Activated naive CD4-positive, alpha-beta T cell treated with anti-CD3 and anti-CD28 coated beads, Interleukin-2, amount 50 U/mL, for 72 hours (primary cell): ENCODE measurements at regions not wholly inside any gene's neighbourhood (a gene's known extent, or its start where the extent isn't known, plus 50 kb on each side); places are given as distances from the start of the nearest gene placed in this dataset.

ENCODE experiments used
- ATAC-seq, 2 donors: fragments of 150-1000 bp; cut with Tn5 transposase; 2 replicates each; pipeline ENCODE4 v1.10.0; 2021; ENCODE audit warnings: mild to moderate bottlenecking in 2 of 2, moderate library complexity in 2 of 2
- DNase-seq, 2 donors: peaks; one replicate each; pipeline ENCODE4 v3.0.0; 2021 to 2022; ENCODE audit warnings: low spot score in 2 of 2
- H3K27ac Mint-ChIP-seq, 2 donors: one replicate each; pipeline ENCODE4 v1.8.0; 2022; ENCODE audit warnings: mild to moderate bottlenecking in 2 of 2, mixed read lengths in 2 of 2
- H3K36me3 Mint-ChIP-seq, 2 donors: one replicate each; pipeline ENCODE4 v1.8.0; 2022; ENCODE audit warnings: mixed read lengths in 2 of 2
- H3K9me3 Mint-ChIP-seq, 2 donors: one replicate each; pipeline ENCODE4 v1.8.0; 2022; ENCODE audit warnings: mixed read lengths in 2 of 2

DNA sequence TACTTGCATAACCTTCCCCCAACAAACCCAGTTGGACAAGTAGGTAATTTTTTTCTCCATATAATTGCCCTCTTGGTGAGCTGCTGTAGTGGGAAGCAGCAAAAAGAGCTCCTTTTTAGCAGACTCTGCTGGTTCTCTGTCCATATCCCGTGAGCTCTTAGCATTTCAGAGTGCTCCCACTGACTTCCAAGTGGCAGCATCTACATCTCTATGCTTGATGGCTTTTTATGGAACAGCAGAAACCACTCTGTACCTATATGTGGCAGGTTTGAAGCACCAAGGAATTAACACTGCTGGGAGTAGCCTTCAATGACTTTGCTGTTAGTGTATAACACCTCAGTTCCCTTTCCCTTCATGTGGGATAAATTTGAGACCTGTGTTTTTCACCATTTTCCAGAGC, 168.4 kb upstream of the NHS start:
- DNase-seq: no peak
- no peaks in the 10 kb centered on the region for H3K36me3 Mint-ChIP-seq
- ATAC-seq: no peak
- no peaks in the 10 kb centered on the region for H3K9me3 Mint-ChIP-seq
- H3K27ac Mint-ChIP-seq: no peak overlapping the region

DNA sequence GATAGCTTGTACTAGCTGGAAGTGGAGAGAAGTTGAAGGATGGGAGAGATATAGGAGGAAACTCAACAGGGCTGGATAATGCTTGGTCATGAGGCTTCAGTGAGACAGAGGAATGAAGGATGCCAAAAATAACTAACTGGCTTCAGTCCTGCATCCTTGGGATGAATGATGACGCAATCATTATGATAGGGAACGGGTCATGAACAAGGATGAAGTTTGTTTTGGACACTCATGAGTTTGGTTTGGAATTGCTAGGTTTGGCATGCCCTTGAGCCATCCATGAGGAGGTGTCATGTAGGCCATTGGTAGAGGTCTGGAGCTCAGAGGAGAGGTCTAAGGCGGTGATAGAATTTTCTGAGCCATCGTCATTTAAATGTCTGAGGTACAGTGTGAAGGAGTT, 160.0 kb upstream of the NHS start:
- ATAC-seq (no peak), DNase-seq (no peak)
- H3K9me3 Mint-ChIP-seq: peaks cover 0 to 16% of the 10 kb centered on the region in 2 donors
- H3K27ac Mint-ChIP-seq: no peak overlapping the region
- H3K36me3 Mint-ChIP-seq: no peaks in the 10 kb centered on the region

GRCh38 chrX:17226736-17227135, 148.3 kb upstream of the NHS start:
- DNase-seq (no peak), ATAC-seq (no peak)
- H3K27ac Mint-ChIP-seq: no peak overlapping the region
- no peaks in the 10 kb centered on the region for H3K36me3 Mint-ChIP-seq
- H3K9me3 Mint-ChIP-seq: peaks cover 0 to 2% of the 10 kb centered on the region in 2 donors

DNA sequence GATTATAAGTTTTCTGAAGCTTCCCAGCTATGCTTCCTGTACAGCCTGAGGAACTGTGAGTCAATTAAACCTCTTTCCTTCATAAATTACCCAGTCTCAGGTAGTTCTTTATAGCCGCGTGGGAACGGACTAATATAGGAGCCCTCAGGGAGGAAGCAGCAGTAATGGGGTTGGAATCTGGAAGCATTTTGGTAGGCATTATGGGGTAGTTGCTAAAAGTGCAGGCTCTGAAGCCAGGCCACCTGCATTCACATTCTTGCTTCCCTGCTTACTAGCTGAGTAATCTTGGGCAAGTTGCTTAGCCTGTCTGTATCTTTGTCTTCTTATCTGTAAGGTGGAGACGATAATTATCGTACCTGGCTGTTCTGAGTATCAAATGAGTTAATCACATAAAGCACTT, 137.9 kb upstream of the NHS start:
- no peak for DNase-seq
- H3K27ac Mint-ChIP-seq: no peak overlapping the region
- H3K9me3 Mint-ChIP-seq: no peaks in the 10 kb centered on the region
- ATAC-seq: no peak
- H3K36me3 Mint-ChIP-seq: no peaks in the 10 kb centered on the region

DNA sequence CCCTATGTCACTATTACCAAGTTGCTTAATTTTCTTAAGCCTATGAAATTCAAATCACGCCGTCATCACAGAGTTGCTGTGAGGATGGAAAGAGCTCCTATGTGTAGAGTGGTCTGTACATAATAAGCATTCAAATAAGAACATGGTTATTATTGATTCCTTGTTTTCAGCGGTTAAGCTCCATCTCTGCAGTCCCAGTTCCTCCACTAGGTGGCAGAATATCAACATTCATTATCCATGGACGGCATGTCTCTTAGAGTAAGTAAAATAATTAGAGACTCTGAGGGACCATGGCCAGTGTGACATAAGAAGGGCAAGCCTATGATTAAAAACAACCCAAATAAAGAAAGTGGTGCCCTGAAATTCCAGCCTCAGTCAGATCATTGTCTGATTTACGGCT, 132.5 kb upstream of the NHS start:
- DNase-seq (peak in 1 of 2 donors; percentile 23), ATAC-seq (no peak)
- Mint-ChIP-seq H3K36me3 (no peaks in the 10 kb centered on the region), H3K27ac (no peak overlapping the region), H3K9me3 (no peaks in the 10 kb centered on the region)

DNA sequence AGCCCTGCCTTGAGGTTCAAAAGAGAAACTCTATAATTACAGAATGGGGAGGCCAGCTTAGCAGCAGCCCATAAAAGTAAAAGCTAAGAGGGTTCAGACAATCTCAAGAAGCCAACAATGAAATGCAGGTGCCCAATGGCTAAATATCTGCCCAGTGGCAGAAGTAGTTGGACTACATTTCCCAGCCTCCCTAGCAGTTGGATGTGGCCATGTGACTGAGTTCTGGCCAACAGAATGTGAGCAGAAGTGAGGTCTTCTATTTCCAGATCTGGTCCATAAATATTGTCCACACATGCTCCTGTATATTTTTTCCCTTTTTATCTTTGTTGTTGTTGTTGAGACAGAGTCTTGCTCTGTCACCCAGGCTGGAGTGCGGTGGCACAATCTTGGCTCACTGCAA, 127.9 kb upstream of the NHS start:
- Mint-ChIP-seq H3K36me3 (no peaks in the 10 kb centered on the region), H3K27ac (no peak overlapping the region), H3K9me3 (no peaks in the 10 kb centered on the region)
- no peak for DNase-seq
- ATAC-seq: no peak

DNA sequence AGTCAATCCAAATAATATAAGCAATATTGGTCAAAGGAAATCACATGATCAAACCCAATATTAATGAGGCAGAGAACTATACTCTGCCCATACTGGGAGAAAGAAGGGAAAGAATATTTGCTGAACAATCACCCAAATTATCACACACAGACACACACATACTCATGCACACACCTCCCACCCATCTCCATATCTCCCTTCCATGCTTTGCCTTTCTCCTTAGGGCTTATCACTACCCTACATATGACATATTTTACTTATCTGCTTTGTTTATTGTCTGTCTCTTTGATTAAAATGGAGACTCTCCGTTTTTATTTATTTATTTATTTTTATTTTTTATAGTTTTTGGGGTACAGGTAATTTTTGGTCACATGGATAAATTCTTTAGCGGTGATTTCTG, 112.9 kb upstream of the NHS start:
- no peak for ATAC-seq
- DNase-seq: no peak
- Mint-ChIP-seq H3K36me3 (peaks cover 0 to 4% of the 10 kb centered on the region in 2 donors), H3K27ac (no peak overlapping the region), H3K9me3 (peaks cover 0 to 6% of the 10 kb centered on the region in 2 donors)

DNA sequence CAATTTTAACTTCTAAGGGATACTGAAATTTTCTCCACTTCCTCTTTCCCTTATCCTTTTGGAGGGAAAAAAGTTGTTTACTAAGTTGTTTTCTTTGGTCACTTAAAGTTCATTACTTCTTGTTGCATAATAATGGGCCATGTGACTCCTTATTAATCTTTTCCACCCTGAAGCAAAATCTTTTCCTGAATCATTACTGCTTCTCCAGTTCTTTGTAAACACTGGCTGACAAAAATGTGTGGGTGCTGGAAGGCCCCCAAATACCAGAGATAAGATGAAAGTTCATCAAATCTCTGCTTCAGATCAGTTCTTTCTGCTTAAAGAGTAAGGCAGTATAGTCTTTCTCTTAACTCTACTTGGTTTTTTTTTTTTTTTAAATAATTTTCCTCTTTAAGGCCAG, 108.9 kb upstream of the NHS start:
- no peak for ATAC-seq
- peaks cover 0 to 6% of the 10 kb centered on the region in 2 donors for H3K9me3 Mint-ChIP-seq
- H3K27ac Mint-ChIP-seq: no peak overlapping the region
- peaks cover 0 to 4% of the 10 kb centered on the region in 2 donors for H3K36me3 Mint-ChIP-seq
- no peak for DNase-seq

DNA sequence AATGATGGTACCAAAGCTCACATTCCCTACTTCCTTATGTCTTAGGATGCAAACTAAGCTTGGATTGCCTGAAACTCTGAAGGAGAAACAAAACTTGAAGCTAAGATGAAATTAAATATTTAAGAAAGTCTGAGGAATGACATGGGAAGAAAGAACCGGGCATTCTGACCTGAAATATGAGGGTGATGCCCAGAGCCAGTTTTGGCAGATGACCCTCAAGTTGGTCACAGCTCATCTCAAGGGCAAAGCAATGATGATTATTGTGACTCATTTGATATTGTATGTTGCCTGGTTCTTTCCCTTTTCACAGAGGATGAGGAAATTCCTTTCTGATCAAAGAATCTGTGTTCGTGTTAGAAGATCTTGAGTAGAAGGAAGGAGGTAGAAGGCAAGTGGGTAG, 96.0 kb upstream of the NHS start:
- ATAC-seq (no peak), DNase-seq (no peak)
- H3K36me3 Mint-ChIP-seq: no peaks in the 10 kb centered on the region
- peaks cover 0 to 4% of the 10 kb centered on the region in 2 donors for H3K9me3 Mint-ChIP-seq
- no peak overlapping the region for H3K27ac Mint-ChIP-seq

- no peaks in the 10 kb centered on the region for H3K36me3 Mint-ChIP-seq
- DNase-seq (no peak), ATAC-seq (no peak)
- H3K27ac Mint-ChIP-seq: peak overlapping the region in 1 of 2 donors; percentile 72
- H3K9me3 Mint-ChIP-seq: peaks cover 4 to 14% of the 10 kb centered on the region in 2 donors
Measured at GRCh38 chrX:17285983-17286382, 89.0 kb upstream of the NHS start.

GRCh38 chrX:17291171-17291900, 83.7 kb upstream of the NHS start:
- no peak for DNase-seq
- ATAC-seq: no peak
- peaks cover 4 to 19% of the 10 kb centered on the region in 2 donors for H3K9me3 Mint-ChIP-seq
- no peak overlapping the region for H3K27ac Mint-ChIP-seq
- H3K36me3 Mint-ChIP-seq: no peaks in the 10 kb centered on the region

DNA sequence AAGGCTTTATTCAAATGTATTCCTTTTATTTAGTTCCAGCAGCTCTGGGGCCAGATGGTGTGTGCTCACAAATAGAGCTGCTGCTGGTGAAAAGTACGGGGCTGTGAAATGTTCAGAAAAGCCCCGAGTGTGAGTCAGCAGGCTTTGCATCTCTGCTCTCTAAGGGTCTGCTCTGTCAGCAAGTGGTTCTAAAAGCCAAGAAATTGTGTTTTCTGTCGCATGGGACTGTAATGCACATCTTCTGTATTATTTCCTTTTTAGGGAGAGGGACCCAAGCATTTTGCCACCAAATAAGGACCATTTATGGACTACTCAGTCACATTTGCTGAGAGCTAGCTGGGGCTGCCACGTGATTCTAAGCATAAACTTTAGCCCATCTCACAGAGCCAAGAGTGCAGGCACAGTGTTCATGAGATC, 82.9 kb upstream of the NHS start:
- DNase-seq (no peak), ATAC-seq (no peak)
- H3K9me3 Mint-ChIP-seq: peaks cover 4 to 18% of the 10 kb centered on the region in 2 donors
- H3K27ac Mint-ChIP-seq: no peak overlapping the region
- no peaks in the 10 kb centered on the region for H3K36me3 Mint-ChIP-seq

- no peak for DNase-seq
- Mint-ChIP-seq H3K27ac (no peak overlapping the region), H3K9me3 (peaks cover 0 to 10% of the 10 kb centered on the region in 2 donors), H3K36me3 (no peaks in the 10 kb centered on the region)
- no peak for ATAC-seq
Measured at GRCh38 chrX:17294561-17294960, 80.4 kb upstream of the NHS start.

- H3K36me3 Mint-ChIP-seq: no peaks in the 10 kb centered on the region
- H3K9me3 Mint-ChIP-seq: peaks cover 0 to 7% of the 10 kb centered on the region in 2 donors
- DNase-seq (no peak), ATAC-seq (no peak)
- H3K27ac Mint-ChIP-seq: no peak overlapping the region
Measured at GRCh38 chrX:17295791-17296190, 79.2 kb upstream of the NHS start.

DNA sequence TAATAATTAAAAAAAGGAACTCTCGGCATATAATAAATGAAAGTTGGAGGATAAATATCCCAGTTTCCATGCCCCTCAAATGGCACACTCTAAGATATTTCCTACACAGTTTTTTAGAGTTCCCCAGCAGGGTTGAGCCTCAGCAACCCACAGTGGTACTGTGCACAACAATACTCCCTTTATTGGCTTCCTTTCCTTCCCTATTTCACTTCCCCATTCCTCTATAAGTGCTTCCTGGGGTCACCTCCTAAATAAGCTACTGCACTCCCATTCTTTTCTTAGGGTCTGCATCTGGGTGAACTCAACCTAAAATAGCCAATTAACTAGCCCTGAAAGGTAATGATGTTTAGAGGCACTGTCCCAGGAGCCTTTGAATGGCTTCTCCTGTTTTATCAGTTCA, 76.4 kb upstream of the NHS start:
- Mint-ChIP-seq H3K36me3 (no peaks in the 10 kb centered on the region), H3K27ac (no peak overlapping the region), H3K9me3 (peaks cover 0 to 6% of the 10 kb centered on the region in 2 donors)
- no peak for DNase-seq
- ATAC-seq: no peak

DNA sequence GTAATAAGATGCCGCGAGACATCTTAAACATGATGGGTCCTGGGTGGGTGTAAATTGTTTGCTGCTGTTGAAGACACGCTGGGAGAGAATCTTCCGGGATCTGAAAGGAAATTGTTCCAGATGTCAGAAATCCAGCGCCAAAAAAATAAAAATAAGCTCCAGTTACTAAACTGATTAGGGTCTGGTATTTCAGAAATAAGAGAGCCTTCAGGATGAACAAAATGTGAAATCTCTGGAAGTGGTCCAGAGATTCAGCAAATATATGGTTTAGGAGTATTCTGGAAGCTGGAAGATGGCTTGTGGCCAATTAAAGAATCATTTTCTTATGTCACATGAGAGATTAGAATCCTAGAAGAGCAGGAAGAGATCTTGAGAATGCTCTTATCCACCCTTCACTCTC, 75.8 kb upstream of the NHS start:
- Mint-ChIP-seq H3K27ac (no peak overlapping the region), H3K9me3 (peaks cover 0 to 6% of the 10 kb centered on the region in 2 donors), H3K36me3 (no peaks in the 10 kb centered on the region)
- ATAC-seq (no peak), DNase-seq (no peak)

DNA sequence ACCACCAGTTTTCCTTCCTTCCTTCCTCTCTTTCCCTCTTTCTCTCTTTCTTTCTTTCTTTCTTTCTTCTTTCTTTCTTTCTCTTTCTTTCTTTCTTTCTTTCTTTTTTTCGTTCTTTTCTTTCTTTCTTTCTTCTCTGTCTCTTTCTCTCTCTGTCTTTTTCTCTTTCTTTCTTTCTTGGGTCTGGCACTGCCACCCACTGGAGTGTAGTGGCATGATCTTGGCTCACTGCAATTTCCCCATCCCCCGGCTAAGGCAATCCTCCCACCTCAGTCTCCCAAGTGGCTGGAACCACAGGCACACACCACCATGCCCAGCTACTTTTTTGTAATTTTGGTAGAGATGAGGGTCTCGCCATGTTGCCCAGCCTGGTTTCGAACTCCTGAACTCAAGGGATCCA, 51.6 kb upstream of the NHS start:
- Mint-ChIP-seq H3K9me3 (no peaks in the 10 kb centered on the region), H3K27ac (no peak overlapping the region), H3K36me3 (no peaks in the 10 kb centered on the region)
- ATAC-seq: no peak
- DNase-seq: no peak
